NCI-H524 treated with DMSO at 0.1 percent for 48 hours (cell line): ENCODE measurements at regions not wholly inside any gene's neighbourhood (a gene's known extent, or its start where the extent isn't known, plus 50 kb on each side); places are given as distances from the start of the nearest gene placed in this dataset.

Source experiments
- DNase-seq: peaks from one replicate; lab custom pipeline; 2025; lab: John Stamatoyannopoulos, UW

- no peak for DNase-seq
Observed at GRCh38 chr3:144142151-144142840, 170.7 kb downstream of the DIPK2A start.

GRCh38 chr3:144148356-144148755, 176.7 kb downstream of the DIPK2A start:
- no peak for DNase-seq

GRCh38 chr3:144151983-144152382, 180.4 kb downstream of the DIPK2A start:
- no peak for DNase-seq

GRCh38 chr3:144160627-144161026, 189.0 kb downstream of the DIPK2A start:
- DNase-seq: no peak

- no peak for DNase-seq
Observed at GRCh38 chr3:144162042-144162441, 190.4 kb downstream of the DIPK2A start.

GRCh38 chr3:144164352-144164751, 192.7 kb downstream of the DIPK2A start:
- DNase-seq: no peak

- no peak for DNase-seq
Observed at GRCh38 chr3:144165482-144165881, 193.9 kb downstream of the DIPK2A start.

GRCh38 chr3:144167634-144168033, 196.0 kb downstream of the DIPK2A start:
- no peak for DNase-seq

GRCh38 chr3:144173491-144173890, 201.9 kb downstream of the DIPK2A start:
- no peak for DNase-seq

- DNase-seq: no peak
Observed at GRCh38 chr3:144175644-144176425, 204.2 kb downstream of the DIPK2A start.

- DNase-seq: no peak
Observed at GRCh38 chr3:144177649-144178048, 206.0 kb downstream of the DIPK2A start.

GRCh38 chr3:144178607-144179006, 207.0 kb downstream of the DIPK2A start:
- no peak for DNase-seq

- no peak for DNase-seq
Observed at GRCh38 chr3:144181062-144181461, 209.4 kb downstream of the DIPK2A start.

GRCh38 chr3:144182501-144182900, 210.9 kb downstream of the DIPK2A start:
- DNase-seq: no peak

GRCh38 chr3:144185276-144185675, 213.7 kb downstream of the DIPK2A start:
- no peak for DNase-seq

- peak; percentile 8 for DNase-seq
Observed at GRCh38 chr3:144187531-144188210, 216.0 kb downstream of the DIPK2A start.

- DNase-seq: no peak
Observed at GRCh38 chr3:144189044-144189443, 217.4 kb downstream of the DIPK2A start.

GRCh38 chr3:144197116-144197515, 225.5 kb downstream of the DIPK2A start:
- DNase-seq: no peak

GRCh38 chr3:144197582-144197981, 226.0 kb downstream of the DIPK2A start:
- DNase-seq: no peak

GRCh38 chr3:144200004-144200403, 228.4 kb downstream of the DIPK2A start:
- no peak for DNase-seq

GRCh38 chr3:144200466-144200865, 228.8 kb downstream of the DIPK2A start:
- DNase-seq: no peak

GRCh38 chr3:144221761-144222160, 250.1 kb downstream of the DIPK2A start:
- DNase-seq: peak; percentile 79

- no peak for DNase-seq
Observed at GRCh38 chr3:144229330-144229729, 257.7 kb downstream of the DIPK2A start.
